ENCODE measurements at regions not wholly inside any gene's neighbourhood (a gene's known extent, or its start where the extent isn't known, plus 50 kb on each side); places are given as distances from the start of the nearest gene placed in this dataset.

GRCh38 chr2:237150186-237150585, 64.5 kb downstream of the COPS8 start:
- Histone ChIP-seq H3K36me3 (no peaks in the 10 kb centered on the region), H3K27me3 (peaks cover 4% of the 10 kb centered on the region), H3K4me1 (ENCODE audit: control insufficient read depth in 1 of 2, insufficient read depth in 1 of 2, low read depth in 1 of 2, low read length in 1 of 2) (no peaks in the 10 kb centered on the region), H3K27ac (no peak overlapping the region), H3K9me3 (no peaks in the 10 kb centered on the region), H3K4me3 (ENCODE audit: low read depth in 1 of 2, low read length in 1 of 2) (no peak overlapping the region)
- TF ChIP-seq CTCF (IDR thresholded peaks at IDR 0.05), result no peak

DNA sequence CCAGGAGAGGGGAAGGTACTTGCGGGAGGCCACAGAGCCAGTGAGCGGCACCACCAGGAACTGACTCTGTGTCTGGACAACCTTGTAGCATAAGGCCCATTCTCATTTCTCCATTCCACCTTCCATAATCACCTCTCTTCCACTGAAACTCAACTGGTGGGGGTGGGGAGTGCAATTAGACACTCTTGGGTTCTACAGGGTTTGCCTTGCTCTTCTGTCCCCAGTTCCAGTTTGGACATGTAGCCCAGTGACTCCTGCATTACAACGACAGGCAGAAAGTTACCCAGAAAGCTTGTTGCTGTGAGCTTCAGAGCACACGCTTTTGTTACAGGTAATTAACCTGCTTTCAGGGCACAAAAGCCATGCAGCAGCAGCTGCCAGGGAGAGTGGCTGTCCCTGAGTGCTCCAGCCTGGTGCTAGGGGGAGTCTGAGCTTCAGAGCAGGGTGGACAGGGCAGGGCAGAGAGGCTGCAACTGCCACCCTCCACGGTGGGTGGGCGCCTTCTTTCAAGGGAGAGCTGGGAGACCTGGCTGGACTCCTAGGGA, 65.2 kb downstream of the COPS8 start:
- Histone ChIP-seq H3K27me3 (peaks cover 11% of the 10 kb centered on the region), H3K36me3 (no peaks in the 10 kb centered on the region), H3K27ac (no peak overlapping the region), H3K9me3 (no peaks in the 10 kb centered on the region), H3K4me3 (ENCODE audit: low read depth in 1 of 2, low read length in 1 of 2) (no peak overlapping the region), H3K4me1 (ENCODE audit: control insufficient read depth in 1 of 2, insufficient read depth in 1 of 2, low read depth in 1 of 2, low read length in 1 of 2) (no peaks in the 10 kb centered on the region)
- no peak for TF ChIP-seq CTCF (IDR thresholded peaks at IDR 0.05)

DNA sequence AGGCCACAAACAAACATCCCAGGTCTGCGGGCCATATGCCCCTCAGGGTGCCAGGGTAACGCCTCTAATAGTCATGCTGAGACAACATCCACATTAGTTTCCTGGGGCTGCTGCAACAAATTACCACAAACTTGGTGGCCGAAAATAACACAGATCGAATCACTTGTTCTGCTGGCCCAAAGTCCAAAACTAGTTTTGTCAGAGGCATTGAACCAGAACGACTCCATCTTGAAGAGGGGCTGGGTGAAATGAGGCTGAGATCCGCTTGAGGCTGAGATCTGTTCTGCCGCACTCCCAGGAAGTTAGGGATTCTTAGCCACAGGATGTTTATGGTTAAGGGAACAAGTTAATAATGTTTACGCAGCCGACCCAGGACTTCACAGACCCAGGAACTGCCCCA, 66.7 kb downstream of the COPS8 start:
- TF ChIP-seq CTCF (IDR thresholded peaks at IDR 0.05), result no peak
- H3K27me3 ChIP-seq, result peaks cover 26% of the 10 kb centered on the region
- H3K27ac ChIP-seq, result no peak overlapping the region
- H3K36me3 ChIP-seq, result no peaks in the 10 kb centered on the region
- H3K4me1 ChIP-seq (ENCODE audit: control insufficient read depth in 1 of 2, insufficient read depth in 1 of 2, low read depth in 1 of 2, low read length in 1 of 2), result no peaks in the 10 kb centered on the region
- no peaks in the 10 kb centered on the region for H3K9me3 ChIP-seq
- H3K4me3 ChIP-seq (ENCODE audit: low read depth in 1 of 2, low read length in 1 of 2), result no peak overlapping the region

DNA sequence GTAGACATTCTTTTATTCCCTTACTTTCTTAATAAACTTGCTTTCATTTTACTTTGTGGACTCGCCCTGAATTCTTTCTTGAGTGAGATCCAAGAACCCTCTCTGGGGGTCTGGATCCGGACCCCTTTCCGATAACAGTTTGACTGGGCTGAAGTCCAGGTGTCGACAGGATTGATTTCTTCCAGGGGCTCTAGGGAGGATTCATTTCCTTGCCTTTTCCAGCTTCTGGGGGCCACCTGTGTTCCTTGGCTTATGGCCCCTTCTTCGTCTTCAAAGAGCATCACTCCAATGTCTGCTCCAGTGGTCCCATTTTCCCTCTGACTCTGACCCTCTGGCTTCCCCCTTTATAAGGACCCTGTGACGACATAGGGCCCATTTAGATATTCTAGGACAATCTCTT, 67.5 kb downstream of the COPS8 start:
- Histone ChIP-seq H3K4me1 (ENCODE audit: control insufficient read depth in 1 of 2, insufficient read depth in 1 of 2, low read depth in 1 of 2, low read length in 1 of 2) (no peaks in the 10 kb centered on the region), H3K27me3 (peaks cover 33% of the 10 kb centered on the region), H3K4me3 (ENCODE audit: low read depth in 1 of 2, low read length in 1 of 2) (no peak overlapping the region), H3K9me3 (no peaks in the 10 kb centered on the region), H3K27ac (no peak overlapping the region), H3K36me3 (no peaks in the 10 kb centered on the region)
- TF ChIP-seq CTCF (IDR thresholded peaks at IDR 0.05), result no peak

DNA sequence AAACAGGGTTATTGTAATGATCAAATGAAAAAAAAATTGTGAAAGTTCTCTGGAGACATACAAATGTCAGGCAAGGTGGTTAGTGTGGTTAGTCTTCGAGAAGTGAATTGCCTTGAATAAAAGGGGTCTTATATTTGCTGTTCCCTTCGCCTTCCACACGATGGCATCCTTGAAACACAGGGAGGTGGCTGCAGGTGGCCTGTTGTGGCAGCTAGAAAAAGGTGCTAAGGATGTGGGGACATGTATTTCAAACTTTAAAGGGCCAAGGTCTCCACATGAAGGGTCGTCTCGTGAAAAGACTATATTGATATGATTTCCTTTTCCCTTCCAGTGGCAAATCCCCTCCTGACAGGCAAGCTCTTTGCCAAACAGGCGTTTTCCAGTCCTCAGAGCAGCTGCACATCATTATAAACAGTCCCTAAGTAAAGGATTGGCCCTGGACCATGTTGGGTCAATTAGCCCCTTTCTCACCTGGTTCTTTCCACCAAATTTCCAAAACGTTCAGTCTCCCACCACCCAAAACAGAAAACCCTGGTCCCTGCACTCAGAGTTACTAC, 68.5 kb downstream of the COPS8 start:
- peaks cover 33% of the 10 kb centered on the region for H3K27me3 ChIP-seq
- no peaks in the 10 kb centered on the region for H3K9me3 ChIP-seq
- no peak overlapping the region for H3K27ac ChIP-seq
- no peaks in the 10 kb centered on the region for H3K4me1 ChIP-seq (ENCODE audit: control insufficient read depth in 1 of 2, insufficient read depth in 1 of 2, low read depth in 1 of 2, low read length in 1 of 2)
- no peak for TF ChIP-seq CTCF (IDR thresholded peaks at IDR 0.05)
- no peak overlapping the region for H3K4me3 ChIP-seq (ENCODE audit: low read depth in 1 of 2, low read length in 1 of 2)
- H3K36me3 ChIP-seq, result no peaks in the 10 kb centered on the region
